22Rv1 (cell line): ENCODE measurements at regions not wholly inside any gene's neighbourhood (a gene's known extent, or its start where the extent isn't known, plus 50 kb on each side); places are given as distances from the start of the nearest gene placed in this dataset.
"Not testable (repeated sequence)": the region's sequence is repeated elsewhere in the genome, so short reads cannot be mapped to it uniquely, and the experiment has no call there.

Experiments used
- H3K27ac ChIP-seq: fragments of 450-650 bp; 2 replicates; pipeline ENCODE4 v1.5.1; 2017
- CTCF ChIP-seq: fragments of 450-650 bp; IDR thresholded peaks from 2 replicates; pipeline ENCODE4 v1.5.1; 2017; ENCODE audit warnings: mild to moderate bottlenecking

GRCh38 chr10:47646686-47647273 is 116.6 kb downstream of the SYT15B start:
- not testable (repeated sequence) for H3K27ac ChIP-seq
- peak; percentile 39 for TF ChIP-seq CTCF

GRCh38 chr10:47626975-47627374 is 103.5 kb upstream of the AGAP9 start:
- not testable (repeated sequence) for H3K27ac ChIP-seq

- H3K27ac ChIP-seq = not testable (repeated sequence)
These were observed 99.3 kb upstream of the AGAP9 start for GRCh38 chr10:47622719-47623118.

- H3K27ac ChIP-seq = not testable (repeated sequence)
- TF ChIP-seq CTCF = 0 out of 2 replicates have a peak, but pooled peaks have one; percentile 8
These were observed 96.0 kb upstream of the AGAP9 start for GRCh38 chr10:47619300-47620012.

GRCh38 chr10:47609311-47609710 is 85.9 kb upstream of the AGAP9 start:
- H3K27ac ChIP-seq = not testable (repeated sequence)

GRCh38 chr10:47605791-47606773 is 82.6 kb upstream of the AGAP9 start:
- not testable (repeated sequence) for H3K27ac ChIP-seq

- not testable (repeated sequence) for H3K27ac ChIP-seq
These were observed 77.2 kb upstream of the AGAP9 start for GRCh38 chr10:47600604-47601003.

GRCh38 chr10:47600127-47600526 is 76.7 kb upstream of the AGAP9 start:
- H3K27ac ChIP-seq = not testable (repeated sequence)

- not testable (repeated sequence) for H3K27ac ChIP-seq
These were observed 76.2 kb upstream of the AGAP9 start for GRCh38 chr10:47599657-47600056.

GRCh38 chr10:47593805-47594204 is 70.4 kb upstream of the AGAP9 start:
- H3K27ac ChIP-seq = not testable (repeated sequence)

GRCh38 chr10:47593129-47593528 is 69.7 kb upstream of the AGAP9 start:
- H3K27ac ChIP-seq = not testable (repeated sequence)

- not testable (repeated sequence) for H3K27ac ChIP-seq
These were observed 67.5 kb upstream of the AGAP9 start for GRCh38 chr10:47590956-47591355.

GRCh38 chr10:47590534-47590933 is 67.1 kb upstream of the AGAP9 start:
- H3K27ac ChIP-seq = not testable (repeated sequence)

GRCh38 chr10:47582051-47582450 is 58.6 kb upstream of the AGAP9 start:
- not testable (repeated sequence) for H3K27ac ChIP-seq

GRCh38 chr10:47580063-47580462 is 56.6 kb upstream of the AGAP9 start:
- H3K27ac ChIP-seq = not testable (repeated sequence)

- not testable (repeated sequence) for H3K27ac ChIP-seq
These were observed 55.1 kb upstream of the AGAP9 start for GRCh38 chr10:47578547-47578946.
